Liver (tissue), 8 donors: ENCODE measurements at regions not wholly inside any gene's neighbourhood (a gene's known extent, or its start where the extent isn't known, plus 50 kb on each side); places are given as distances from the start of the nearest gene placed in this dataset.

Experiments
- DNase-seq: peaks from one replicate; pipeline ENCODE4 v3.0.0-alpha.2; 2017; ENCODE audit warnings: low spot score
- H3K27ac ChIP-seq, 2 donors: one replicate each; pipeline ENCODE4 v1.7.0; 2013; ENCODE audit warnings: inconsistent platforms in 2 of 2, low read length in 2 of 2, control low read depth in 1 of 2, low read depth in 1 of 2, mild to moderate bottlenecking in 1 of 2
- H3K27me3 ChIP-seq, 4 donors: one replicate each; pipeline versions ENCODE4 v1.6.1 to v1.7.0; 2013; ENCODE audit warnings: low read length in 3 of 4, inconsistent platforms in 1 of 4, mild to moderate bottlenecking in 1 of 4, moderate library complexity in 1 of 4; ENCODE audit not compliant: control insufficient read depth in 4 of 4, insufficient read depth in 4 of 4
- H3K36me3 ChIP-seq, 4 donors: one replicate each; pipeline versions ENCODE4 v1.6.1 to v1.7.0; 2013; ENCODE audit warnings: low read length in 3 of 4, mild to moderate bottlenecking in 3 of 4, low read depth in 1 of 4, moderate library complexity in 1 of 4; ENCODE audit not compliant: control insufficient read depth in 4 of 4, insufficient read depth in 3 of 4
- H3K4me1 ChIP-seq, 4 donors: one replicate each; pipeline versions ENCODE4 v1.6.1 to v1.7.0; 2013; ENCODE audit warnings: low read length in 3 of 4, mild to moderate bottlenecking in 3 of 4, moderate library complexity in 1 of 4; ENCODE audit not compliant: control insufficient read depth in 4 of 4, insufficient read depth in 4 of 4
- H3K4me3 ChIP-seq, 3 donors: one replicate each; pipeline versions ENCODE4 v1.6.1 to v1.7.0; 2013; ENCODE audit warnings: low read length in 3 of 3, control low read depth in 1 of 3, low read depth in 1 of 3, mild to moderate bottlenecking in 1 of 3
- H3K9ac ChIP-seq, 2 donors: one replicate each; pipeline ENCODE4 v1.7.0; 2013; ENCODE audit warnings: low read length in 2 of 2, mild to moderate bottlenecking in 2 of 2, moderate library complexity in 2 of 2, control low read depth in 1 of 2, low read depth in 1 of 2
- H3K9me3 ChIP-seq, 4 donors: one replicate each; pipeline versions ENCODE4 v1.6.1 to v1.7.0; 2013; ENCODE audit warnings: low read length in 3 of 4; ENCODE audit not compliant: control insufficient read depth in 4 of 4
- CTCF ChIP-seq: fragments of 150-350 bp; IDR thresholded peaks from 2 replicates; pipeline ENCODE4 v1.5.1; 2017; ENCODE audit warnings: improper control_type of control experiment, low read depth, low read length; ENCODE audit not compliant: missing input control
- EGR1 ChIP-seq, 2 donors: IDR thresholded peaks; 2 replicates each; pipeline ENCODE4 v1.6.1; 2016 to 2018; ENCODE audit warnings: antibody characterized with exemption in 2 of 2, low read depth in 2 of 2
- FOXA1 ChIP-seq: IDR thresholded peaks from 2 replicates; pipeline ENCODE4 v1.6.1; 2016; ENCODE audit warnings: antibody characterized with exemption
- FOXA2 ChIP-seq: IDR thresholded peaks from 2 replicates; pipeline ENCODE4 v1.6.1; 2016; ENCODE audit warnings: antibody characterized with exemption
- GABPA ChIP-seq, 2 donors: IDR thresholded peaks in 1 of 2; conservative IDR thresholded peaks in 1 of 2; 2 replicates each; pipeline ENCODE4 v1.6.1; 2016; ENCODE audit warnings: antibody characterized with exemption in 2 of 2, mild to moderate bottlenecking in 1 of 2, moderate library complexity in 1 of 2
- HNF4G ChIP-seq: IDR thresholded peaks from 2 replicates; pipeline ENCODE4 v1.6.1; 2016; ENCODE audit warnings: antibody characterized with exemption
- JUND ChIP-seq, 2 donors: IDR thresholded peaks; 2 replicates each; pipeline ENCODE4 v1.6.1; 2016; ENCODE audit warnings: antibody characterized with exemption in 2 of 2
- NR2F2 ChIP-seq: IDR thresholded peaks from 2 replicates; pipeline ENCODE4 v1.6.1; 2016; ENCODE audit warnings: antibody characterized with exemption
- REST ChIP-seq: IDR thresholded peaks from 2 replicates; pipeline ENCODE4 v1.6.1; 2016; ENCODE audit warnings: antibody characterized with exemption, mild to moderate bottlenecking
- RXRA ChIP-seq, 2 donors: IDR thresholded peaks; 2 replicates each; pipeline ENCODE4 v1.6.1; 2017 to 2018; ENCODE audit warnings: antibody characterized with exemption in 2 of 2, mild to moderate bottlenecking in 1 of 2
- SP1 ChIP-seq: IDR thresholded peaks from 2 replicates; pipeline ENCODE4 v1.6.1; 2018; ENCODE audit warnings: antibody characterized with exemption, mild to moderate bottlenecking
- TAF1 ChIP-seq: conservative IDR thresholded peaks from 2 replicates; pipeline ENCODE4 v1.6.1; 2016; ENCODE audit warnings: antibody characterized with exemption, mild to moderate bottlenecking
- YY1 ChIP-seq: IDR thresholded peaks from 2 replicates; pipeline ENCODE4 v1.6.1; 2016; ENCODE audit warnings: antibody characterized with exemption, mild to moderate bottlenecking
- WGBS: extraction: QIAGEN DNeasy Blood & Tissue Kit; methylation state at CpG from one replicate; pipeline ENCODE4 v1.1.7; 2013; 5-methylcytosine and 5-hydroxymethylcytosine counted together
- TF ChIP-seq, protein P1 (sequence below): IDR thresholded peaks from 2 replicates; pipeline ENCODE4 v1.6.1; 2016; ENCODE audit warnings: antibody characterized with exemption
- TF ChIP-seq, protein P2 (sequence below): IDR thresholded peaks from 2 replicates; pipeline ENCODE4 v1.6.1; 2016; ENCODE audit warnings: antibody characterized with exemption
- donor health status: healthy.
- donor health status: healthy.
- donor health status: healthy.
- donor health status: healthy.
- donor health status: healthy.

- TF ChIP-seq, protein P1, sequence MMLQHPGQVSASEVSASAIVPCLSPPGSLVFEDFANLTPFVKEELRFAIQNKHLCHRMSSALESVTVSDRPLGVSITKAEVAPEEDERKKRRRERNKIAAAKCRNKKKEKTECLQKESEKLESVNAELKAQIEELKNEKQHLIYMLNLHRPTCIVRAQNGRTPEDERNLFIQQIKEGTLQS, result no peak
- TF ChIP-seq HNF4G, result no peak
- no peak for TF ChIP-seq CTCF
- TF ChIP-seq, protein P2, sequence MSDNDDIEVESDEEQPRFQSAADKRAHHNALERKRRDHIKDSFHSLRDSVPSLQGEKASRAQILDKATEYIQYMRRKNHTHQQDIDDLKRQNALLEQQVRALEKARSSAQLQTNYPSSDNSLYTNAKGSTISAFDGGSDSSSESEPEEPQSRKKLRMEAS, result no peak
- no peak for TF ChIP-seq TAF1
- no peak for TF ChIP-seq EGR1 (IDR thresholded peaks at IDR 0.05; ENCODE audit: low read depth in 2 of 2)
- no peak for TF ChIP-seq FOXA1
- no peak for TF ChIP-seq REST
- TF ChIP-seq NR2F2, result no peak
- TF ChIP-seq RXRA (IDR thresholded peaks at IDR 0.05), result no peak
- no peak for TF ChIP-seq SP1
- Histone ChIP-seq H3K27ac (no peak overlapping the region), H3K4me3 (no peak overlapping the region), H3K36me3 (no peaks in the 10 kb centered on the region), H3K9me3 (no peaks in the 10 kb centered on the region), H3K9ac (no peak overlapping the region), H3K4me1 (no peaks in the 10 kb centered on the region), H3K27me3 (no peaks in the 10 kb centered on the region)
- DNase-seq, result no peak
- 92% methylated on average over 6 of the region's 6 CpGs for WGBS
Observed at GRCh38 chr13:73860501-73860900, 273.7 kb downstream of the KLF12 start.

DNA sequence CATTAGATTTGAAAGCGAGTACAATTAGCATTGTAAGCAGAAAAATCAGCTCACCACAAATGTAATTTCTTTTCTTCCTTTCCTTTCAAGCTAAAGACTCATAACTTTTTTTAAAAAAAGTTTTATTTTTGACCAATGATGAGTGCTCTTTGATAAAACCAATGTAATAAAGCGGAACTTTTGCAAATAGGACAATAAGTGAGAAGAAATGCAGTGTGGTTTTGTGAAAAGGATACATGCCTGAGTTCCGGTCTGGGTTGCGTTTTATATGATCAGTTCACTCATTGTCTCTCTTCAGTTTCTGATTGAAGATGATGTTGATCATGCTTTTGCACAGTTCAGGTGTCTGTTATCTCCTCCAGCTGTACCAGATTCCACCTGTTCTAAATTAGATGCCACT, 274.4 kb downstream of the KLF12 start:
- H3K36me3 ChIP-seq, result no peaks in the 10 kb centered on the region
- no peak overlapping the region for H3K4me3 ChIP-seq
- TF ChIP-seq RXRA (IDR thresholded peaks at IDR 0.05) (no peak), TAF1 (no peak), GABPA (IDR thresholded peaks at IDR 0.05 in 1 of 2, conservative IDR thresholded peaks at IDR 0.05 in 1 of 2) (no peak), FOXA2 (no peak), CTCF (no peak), REST (no peak), JUND (IDR thresholded peaks at IDR 0.05) (no peak), YY1 (no peak)
- no peak overlapping the region for H3K27ac ChIP-seq
- H3K9me3 ChIP-seq, result no peaks in the 10 kb centered on the region
- DNase-seq, result no peak
- H3K27me3 ChIP-seq, result no peaks in the 10 kb centered on the region
- H3K4me1 ChIP-seq, result no peaks in the 10 kb centered on the region
- no peak overlapping the region for H3K9ac ChIP-seq
- WGBS, result 71% methylated on average over 4 of the region's 4 CpGs
